ENCODE measurements at regions not wholly inside any gene's neighbourhood (a gene's known extent, or its start where the extent isn't known, plus 50 kb on each side); places are given as distances from the start of the nearest gene placed in this dataset.

GRCh38 chr7:24422441-24423010 is 138.5 kb downstream of the NPY start:
- no peaks in the 10 kb centered on the region for H3K9me3 Mint-ChIP-seq
- CTCF ChIA-PET: no interaction called here
- H3K27ac Mint-ChIP-seq: no peak overlapping the region
- H3K9me3 ChIP-seq: no peaks in the 10 kb centered on the region
- no peak overlapping the region for H3K4me3 Mint-ChIP-seq
- no peak overlapping the region for H3K4me3 ChIP-seq (ENCODE audit: control insufficient read depth in 1 of 2, extremely low read depth in 1 of 2, low read length in 1 of 2)
- H3K27ac ChIP-seq (ENCODE audit: low read length): no peak overlapping the region
- H3K27me3 ChIP-seq (replicated peaks in 1 of 2; ENCODE audit: control insufficient read depth in 2 of 2, extremely low read depth in 1 of 2, insufficient read depth in 2 of 2, low read length in 1 of 2): peaks cover 0 to 6% of the 10 kb centered on the region in 2 experiments
- no CpG with 5 or more reads among the region's 4 CpGs for WGBS (ENCODE audit: insufficient coverage)
- DNase-seq (no peak), ATAC-seq (replicated peaks in 1 of 4) (no peak)
- no peaks in the 10 kb centered on the region for H3K36me3 ChIP-seq (ENCODE audit: control insufficient read depth in 2 of 2, extremely low read depth in 1 of 2, insufficient read depth in 1 of 2, low read length in 1 of 2)
- H3K4me1 ChIP-seq (ENCODE audit: control insufficient read depth in 1 of 2, extremely low read depth in 1 of 2, insufficient read depth in 2 of 2, low read length in 2 of 2): no peaks in the 10 kb centered on the region
- no peaks in the 10 kb centered on the region for H3K4me1 Mint-ChIP-seq
- no peaks in the 10 kb centered on the region for H3K27me3 Mint-ChIP-seq
- no peaks in the 10 kb centered on the region for H3K36me3 Mint-ChIP-seq
- POLR2A ChIA-PET: no interaction called here

- ATAC-seq (replicated peaks in 1 of 4) (no peak), DNase-seq (no peak)
- peaks cover 0 to 6% of the 10 kb centered on the region in 2 experiments for H3K27me3 ChIP-seq (replicated peaks in 1 of 2; ENCODE audit: control insufficient read depth in 2 of 2, extremely low read depth in 1 of 2, insufficient read depth in 2 of 2, low read length in 1 of 2)
- H3K27ac Mint-ChIP-seq: no peak overlapping the region
- WGBS (ENCODE audit: insufficient coverage): 78% methylated on average over 5 of the region's 5 CpGs
- no peaks in the 10 kb centered on the region for H3K4me1 ChIP-seq (ENCODE audit: control insufficient read depth in 1 of 2, extremely low read depth in 1 of 2, insufficient read depth in 2 of 2, low read length in 2 of 2)
- H3K4me3 Mint-ChIP-seq: no peak overlapping the region
- H3K36me3 ChIP-seq (ENCODE audit: control insufficient read depth in 2 of 2, extremely low read depth in 1 of 2, insufficient read depth in 1 of 2, low read length in 1 of 2): no peaks in the 10 kb centered on the region
- no peak overlapping the region for H3K4me3 ChIP-seq (ENCODE audit: control insufficient read depth in 1 of 2, extremely low read depth in 1 of 2, low read length in 1 of 2)
- no peaks in the 10 kb centered on the region for H3K4me1 Mint-ChIP-seq
- H3K36me3 Mint-ChIP-seq: no peaks in the 10 kb centered on the region
- no peak overlapping the region for H3K27ac ChIP-seq (ENCODE audit: low read length)
- H3K27me3 Mint-ChIP-seq: peaks cover 0 to 4% of the 10 kb centered on the region in 2 donors
- POLR2A ChIA-PET: no interaction called here
- H3K9me3 Mint-ChIP-seq: no peaks in the 10 kb centered on the region
- H3K9me3 ChIP-seq: no peaks in the 10 kb centered on the region
- CTCF ChIA-PET: no interaction called here
These were observed 141.7 kb downstream of the NPY start for GRCh38 chr7:24425664-24426063.

- H3K27me3 ChIP-seq (replicated peaks in 1 of 2; ENCODE audit: control insufficient read depth in 2 of 2, extremely low read depth in 1 of 2, insufficient read depth in 2 of 2, low read length in 1 of 2): peaks cover 0 to 6% of the 10 kb centered on the region in 2 experiments
- no peaks in the 10 kb centered on the region for H3K9me3 ChIP-seq
- ChIA-PET POLR2A (no interaction called here), CTCF (no interaction called here)
- DNase-seq (no peak), ATAC-seq (replicated peaks in 1 of 4) (no peak)
- Mint-ChIP-seq H3K27ac (no peak overlapping the region), H3K36me3 (no peaks in the 10 kb centered on the region), H3K4me3 (no peak overlapping the region), H3K9me3 (no peaks in the 10 kb centered on the region), H3K4me1 (no peaks in the 10 kb centered on the region), H3K27me3 (peaks cover 0 to 4% of the 10 kb centered on the region in 2 donors)
- no peaks in the 10 kb centered on the region for H3K4me1 ChIP-seq (ENCODE audit: control insufficient read depth in 1 of 2, extremely low read depth in 1 of 2, insufficient read depth in 2 of 2, low read length in 2 of 2)
- H3K36me3 ChIP-seq (ENCODE audit: control insufficient read depth in 2 of 2, extremely low read depth in 1 of 2, insufficient read depth in 1 of 2, low read length in 1 of 2): no peaks in the 10 kb centered on the region
- WGBS (ENCODE audit: insufficient coverage): 56% methylated on average over 1 of the region's 2 CpGs
- H3K4me3 ChIP-seq (ENCODE audit: control insufficient read depth in 1 of 2, extremely low read depth in 1 of 2, low read length in 1 of 2): no peak overlapping the region
- H3K27ac ChIP-seq (ENCODE audit: low read length): no peak overlapping the region
These were observed 143.1 kb downstream of the NPY start for GRCh38 chr7:24427048-24427447.

GRCh38 chr7:24428676-24429075 is 144.6 kb upstream of the PALS2 start:
- no peak overlapping the region for H3K4me3 Mint-ChIP-seq
- H3K4me1 Mint-ChIP-seq: no peaks in the 10 kb centered on the region
- H3K27ac ChIP-seq (ENCODE audit: low read length): no peak overlapping the region
- H3K27ac Mint-ChIP-seq: no peak overlapping the region
- WGBS (ENCODE audit: insufficient coverage): 23% methylated on average over 2 of the region's 3 CpGs
- no peaks in the 10 kb centered on the region for H3K9me3 Mint-ChIP-seq
- H3K27me3 Mint-ChIP-seq: peaks cover 0 to 4% of the 10 kb centered on the region in 2 donors
- ATAC-seq (replicated peaks in 1 of 4): no peak
- no peak overlapping the region for H3K4me3 ChIP-seq (ENCODE audit: control insufficient read depth in 1 of 2, extremely low read depth in 1 of 2, low read length in 1 of 2)
- no peaks in the 10 kb centered on the region for H3K4me1 ChIP-seq (ENCODE audit: control insufficient read depth in 1 of 2, extremely low read depth in 1 of 2, insufficient read depth in 2 of 2, low read length in 2 of 2)
- peaks cover 0 to 2% of the 10 kb centered on the region in 2 experiments for H3K27me3 ChIP-seq (replicated peaks in 1 of 2; ENCODE audit: control insufficient read depth in 2 of 2, extremely low read depth in 1 of 2, insufficient read depth in 2 of 2, low read length in 1 of 2)
- no peaks in the 10 kb centered on the region for H3K9me3 ChIP-seq
- H3K36me3 Mint-ChIP-seq: no peaks in the 10 kb centered on the region
- DNase-seq: no peak
- ChIA-PET CTCF (no interaction called here), POLR2A (interaction anchor here in 1 of 2 donors (0.6 kb wide), 1 partner anchor 1879 kb away, joined by 3 read pairs; no protein-coding TSS in a partner anchor)
- no peaks in the 10 kb centered on the region for H3K36me3 ChIP-seq (ENCODE audit: control insufficient read depth in 2 of 2, extremely low read depth in 1 of 2, insufficient read depth in 1 of 2, low read length in 1 of 2)

GRCh38 chr7:24432677-24433076 is 140.6 kb upstream of the PALS2 start:
- Mint-ChIP-seq H3K36me3 (no peaks in the 10 kb centered on the region), H3K4me3 (no peak overlapping the region), H3K9me3 (peaks cover 0 to 3% (median 0%) of the 10 kb centered on the region in 3 donors), H3K27me3 (peaks cover 0 to 8% of the 10 kb centered on the region in 2 donors), H3K4me1 (no peaks in the 10 kb centered on the region), H3K27ac (no peak overlapping the region)
- CTCF ChIA-PET: no interaction called here
- Histone ChIP-seq H3K4me1 (ENCODE audit: control insufficient read depth in 1 of 2, extremely low read depth in 1 of 2, insufficient read depth in 2 of 2, low read length in 2 of 2) (no peaks in the 10 kb centered on the region), H3K9me3 (no peaks in the 10 kb centered on the region), H3K36me3 (ENCODE audit: control insufficient read depth in 2 of 2, extremely low read depth in 1 of 2, insufficient read depth in 1 of 2, low read length in 1 of 2) (no peaks in the 10 kb centered on the region), H3K27me3 (replicated peaks in 1 of 2; ENCODE audit: control insufficient read depth in 2 of 2, extremely low read depth in 1 of 2, insufficient read depth in 2 of 2, low read length in 1 of 2) (no peaks in the 10 kb centered on the region), H3K4me3 (ENCODE audit: control insufficient read depth in 1 of 2, extremely low read depth in 1 of 2, low read length in 1 of 2) (no peak overlapping the region), H3K27ac (ENCODE audit: low read length) (no peak overlapping the region)
- DNase-seq (no peak), ATAC-seq (replicated peaks in 1 of 4) (no peak)
- 92% methylated on average over 17 of the region's 30 CpGs for WGBS (ENCODE audit: insufficient coverage)
- POLR2A ChIA-PET: no interaction called here

GRCh38 chr7:24434972-24435371 is 138.3 kb upstream of the PALS2 start:
- H3K27me3 Mint-ChIP-seq: peaks cover 0 to 4% of the 10 kb centered on the region in 2 donors
- no peaks in the 10 kb centered on the region for H3K9me3 ChIP-seq
- no peak overlapping the region for H3K27ac ChIP-seq (ENCODE audit: low read length)
- ATAC-seq (replicated peaks in 1 of 4) (no peak), DNase-seq (no peak)
- 73% methylated on average over 2 of the region's 4 CpGs for WGBS (ENCODE audit: insufficient coverage)
- no peaks in the 10 kb centered on the region for H3K27me3 ChIP-seq (replicated peaks in 1 of 2; ENCODE audit: control insufficient read depth in 2 of 2, extremely low read depth in 1 of 2, insufficient read depth in 2 of 2, low read length in 1 of 2)
- CTCF ChIA-PET: no interaction called here
- peaks cover 8 to 9% (median 9%) of the 10 kb centered on the region in 3 donors for H3K4me1 Mint-ChIP-seq
- H3K4me3 Mint-ChIP-seq: no peak overlapping the region
- H3K4me1 ChIP-seq (ENCODE audit: control insufficient read depth in 1 of 2, extremely low read depth in 1 of 2, insufficient read depth in 2 of 2, low read length in 2 of 2): no peaks in the 10 kb centered on the region
- H3K36me3 Mint-ChIP-seq: no peaks in the 10 kb centered on the region
- H3K36me3 ChIP-seq (ENCODE audit: control insufficient read depth in 2 of 2, extremely low read depth in 1 of 2, insufficient read depth in 1 of 2, low read length in 1 of 2): no peaks in the 10 kb centered on the region
- peaks cover 0 to 3% (median 0%) of the 10 kb centered on the region in 3 donors for H3K9me3 Mint-ChIP-seq
- no peak overlapping the region for H3K4me3 ChIP-seq (ENCODE audit: control insufficient read depth in 1 of 2, extremely low read depth in 1 of 2, low read length in 1 of 2)
- no peak overlapping the region for H3K27ac Mint-ChIP-seq
- POLR2A ChIA-PET: no interaction called here

Measured in T-cell (primary cell).